Epidermal melanocyte (primary cell): ENCODE measurements at regions not wholly inside any gene's neighbourhood (a gene's known extent, or its start where the extent isn't known, plus 50 kb on each side); places are given as distances from the start of the nearest gene placed in this dataset.

Source experiments
- DNase-seq: peaks from one replicate; pipeline ENCODE4 v3.0.0; 2011; ENCODE audit warnings: low spot score; ENCODE audit not compliant: insufficient read length

DNA sequence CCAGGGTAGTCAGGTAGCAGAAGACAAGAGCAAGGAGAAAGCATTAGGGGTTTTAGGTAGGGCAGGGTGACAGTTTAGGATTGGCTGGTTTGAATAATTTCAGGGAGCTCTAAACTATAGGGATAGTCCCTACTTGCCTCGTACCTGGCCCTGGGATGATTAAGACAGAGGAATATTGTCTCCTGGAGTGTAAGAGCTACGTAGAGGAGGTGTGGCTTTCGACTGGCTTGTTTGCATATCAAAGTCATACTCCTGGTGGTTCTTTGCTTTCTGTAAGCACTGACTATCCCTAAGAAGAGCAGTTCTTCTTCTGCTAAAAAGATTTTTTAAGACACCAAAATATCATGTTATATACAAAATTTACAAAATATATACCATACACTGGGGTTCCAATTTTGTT lies 1867.4 kb downstream of the SUCLG1 start:
- DNase-seq, result no peak

- no peak for DNase-seq
These were observed 1882.4 kb downstream of the SUCLG1 start for GRCh38 chr2:82576656-82577055.

GRCh38 chr2:82539280-82539621 lies 1919.8 kb downstream of the SUCLG1 start:
- DNase-seq, result no peak

- DNase-seq, result no peak
These were observed 1920.3 kb downstream of the SUCLG1 start for GRCh38 chr2:82538590-82539279.

GRCh38 chr2:82528288-82528687 lies 1930.8 kb downstream of the SUCLG1 start:
- DNase-seq, result no peak

GRCh38 chr2:82527124-82527523 lies 1932.0 kb downstream of the SUCLG1 start:
- DNase-seq, result no peak

GRCh38 chr2:82526277-82526676 lies 1932.8 kb downstream of the SUCLG1 start:
- no peak for DNase-seq

- no peak for DNase-seq
These were observed 1933.3 kb downstream of the SUCLG1 start for GRCh38 chr2:82525744-82526143.

DNA sequence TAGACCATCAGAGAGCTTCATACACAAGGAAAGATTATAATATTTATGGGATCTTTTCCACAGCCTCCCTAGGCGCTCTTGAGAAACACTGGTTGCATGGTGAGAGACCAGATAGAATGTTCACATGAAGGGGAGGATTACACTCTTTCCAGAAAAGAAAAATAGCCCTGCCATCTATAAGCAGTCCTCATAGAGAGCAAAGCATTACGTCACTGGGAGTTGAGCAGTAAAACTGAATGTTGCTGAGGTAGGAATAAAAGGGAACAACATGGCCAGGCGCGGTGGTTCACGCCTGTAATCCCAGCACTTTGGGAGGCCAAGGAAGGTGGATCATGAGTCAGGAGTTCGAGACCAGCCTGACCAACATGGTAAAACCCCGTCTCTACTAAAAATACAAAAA lies 1934.3 kb downstream of the SUCLG1 start:
- no peak for DNase-seq

DNA sequence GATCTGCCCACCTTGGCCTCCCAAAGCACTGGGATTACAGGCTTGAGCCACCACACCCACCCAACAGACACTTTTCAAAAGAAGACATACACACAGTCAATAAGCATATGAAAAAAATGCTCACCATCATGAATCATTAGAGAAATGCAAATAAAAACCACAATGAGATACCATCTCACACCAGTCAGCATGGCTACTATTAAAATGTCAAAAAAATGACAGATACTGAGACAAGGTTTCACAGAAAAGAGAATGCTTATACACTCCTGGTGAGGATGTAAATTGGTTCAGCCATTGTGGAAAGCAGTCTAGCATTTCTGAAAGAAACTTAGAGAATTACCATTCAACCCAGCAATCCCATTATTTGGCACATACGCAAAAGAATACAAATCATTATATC lies 1947.2 kb downstream of the SUCLG1 start:
- no peak for DNase-seq

DNA sequence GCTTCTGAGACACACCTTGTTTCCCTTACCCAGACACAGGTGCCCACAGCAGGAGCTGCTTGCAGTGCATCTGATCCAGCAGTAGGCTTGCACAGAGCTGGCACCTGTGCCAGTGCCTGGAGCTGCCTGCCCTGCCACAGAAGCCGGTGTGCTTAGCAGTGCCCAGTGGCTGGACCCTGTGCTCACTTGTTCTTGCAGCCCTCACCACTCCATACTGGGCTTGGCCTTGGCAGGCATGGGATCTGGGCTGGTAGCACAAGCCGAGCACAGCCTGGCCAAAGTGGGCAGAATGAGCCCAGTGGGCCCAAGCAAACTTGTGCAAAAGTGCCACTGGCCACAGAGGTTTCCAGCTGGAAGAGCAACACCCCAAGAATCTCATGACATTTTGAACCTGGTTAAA lies 1950.4 kb downstream of the SUCLG1 start:
- DNase-seq, result no peak

GRCh38 chr2:82507657-82508056 lies 1951.4 kb downstream of the SUCLG1 start:
- DNase-seq, result no peak

DNA sequence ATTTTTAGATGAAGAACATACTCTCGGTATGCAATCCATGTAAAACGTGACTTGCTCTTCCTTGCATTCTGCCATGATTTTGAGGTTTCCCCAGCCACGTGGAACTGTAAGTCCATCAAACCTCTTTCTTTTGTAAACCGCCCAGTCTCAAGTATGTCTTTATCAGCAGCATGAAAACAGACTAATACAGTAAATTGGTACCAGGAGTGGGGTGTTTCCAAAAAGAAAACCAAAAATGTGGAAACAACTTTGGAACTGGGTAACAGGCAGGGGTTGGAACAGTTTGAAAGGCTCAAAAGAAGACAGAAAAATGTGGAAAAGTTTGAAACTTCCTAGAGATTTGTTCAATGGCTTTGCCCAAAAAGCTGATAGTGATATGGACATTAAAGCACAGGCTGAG lies 1957.9 kb downstream of the SUCLG1 start:
- no peak for DNase-seq

DNA sequence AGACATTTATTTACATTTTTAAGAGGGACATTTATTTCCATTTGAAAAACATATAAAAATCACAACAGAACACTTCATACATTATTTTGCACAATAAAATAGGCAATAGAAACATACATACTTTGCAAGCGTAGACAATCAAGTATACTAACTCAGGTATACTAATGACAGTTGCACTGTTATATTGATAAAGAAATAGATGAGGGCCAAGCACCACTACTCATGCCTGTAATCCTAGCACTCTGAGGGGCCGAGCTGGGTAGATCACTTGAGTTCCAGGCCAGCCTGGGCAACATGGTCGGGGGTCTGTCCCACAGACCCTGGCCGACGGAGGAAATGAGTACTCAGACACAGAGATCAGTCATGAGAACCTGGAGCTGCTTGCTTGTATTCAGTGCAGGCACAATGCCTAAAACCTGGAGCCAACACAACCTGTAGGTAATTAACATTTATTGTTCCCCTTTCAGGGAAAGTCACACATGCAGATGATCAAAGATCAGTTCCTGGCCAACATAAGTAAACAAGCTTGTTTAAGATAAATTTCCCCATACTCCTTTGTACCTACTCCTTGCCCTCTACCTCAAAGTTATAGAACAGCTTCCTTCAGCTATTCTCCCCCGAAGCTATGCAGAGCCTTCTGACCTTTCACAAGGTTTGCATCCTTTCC lies 1960.2 kb downstream of the SUCLG1 start:
- DNase-seq, result no peak

DNA sequence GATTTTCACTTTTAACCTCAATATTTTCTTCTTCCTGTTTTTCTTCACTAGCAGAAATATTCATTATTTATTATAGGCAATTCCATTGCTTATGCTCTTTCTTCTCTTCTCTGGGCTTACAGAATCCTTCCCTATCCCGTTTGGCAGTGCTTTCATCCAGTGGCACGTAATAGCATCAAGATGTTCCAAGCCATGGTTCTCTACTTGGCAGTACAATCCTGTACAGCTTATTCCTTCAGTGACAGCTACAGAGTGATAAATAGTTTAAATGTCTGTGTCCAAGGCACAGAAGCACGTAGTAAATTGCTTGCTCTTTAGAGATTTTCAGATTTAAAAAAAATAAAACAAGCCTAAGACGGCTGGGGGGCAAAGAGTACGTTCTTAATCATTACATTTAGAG lies 1964.3 kb downstream of the SUCLG1 start:
- DNase-seq, result no peak

GRCh38 chr2:82491591-82491990 lies 1967.5 kb downstream of the SUCLG1 start:
- DNase-seq, result no peak

- no peak for DNase-seq
These were observed 1971.7 kb downstream of the SUCLG1 start for GRCh38 chr2:82487354-82487753.

DNA sequence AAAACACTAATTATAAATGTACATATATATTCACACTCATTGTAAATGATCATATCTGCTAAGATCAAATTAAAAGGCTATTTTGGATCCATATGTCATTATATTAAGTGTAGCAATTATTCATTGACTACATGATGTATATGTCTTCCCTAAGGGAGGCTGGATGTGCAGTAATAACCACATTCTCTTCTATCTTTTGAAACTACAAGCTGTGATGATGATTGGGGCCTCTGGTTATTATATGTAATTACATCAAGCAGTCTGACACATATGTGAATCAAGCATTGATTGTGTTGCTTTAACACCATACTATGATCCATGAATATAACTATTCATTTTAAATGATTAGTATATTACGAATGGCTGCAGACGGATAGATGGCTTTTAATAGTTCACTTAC lies 1973.4 kb downstream of the SUCLG1 start:
- no peak for DNase-seq

GRCh38 chr2:82481207-82481606 lies 1977.9 kb downstream of the SUCLG1 start:
- no peak for DNase-seq

- no peak for DNase-seq
These were observed 1980.4 kb downstream of the SUCLG1 start for GRCh38 chr2:82478641-82479040.

DNA sequence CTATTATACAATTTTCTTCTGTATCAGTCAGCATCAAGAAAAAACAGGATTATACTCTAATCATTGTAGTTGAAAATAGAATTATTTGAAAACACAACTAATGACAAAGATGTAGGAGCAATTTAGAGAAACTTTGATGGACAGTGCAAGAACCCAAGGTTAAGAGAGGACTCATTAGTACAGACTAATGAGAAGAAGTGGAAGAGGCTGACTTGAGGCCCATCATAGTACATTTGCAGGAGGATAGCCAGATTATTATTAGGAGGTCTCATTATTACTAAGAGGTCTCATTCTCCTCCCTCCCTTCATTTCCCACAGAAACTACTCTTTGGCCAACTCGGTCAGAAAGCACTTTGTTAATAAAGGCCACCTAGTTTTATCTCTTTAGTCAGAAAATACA lies 1983.0 kb downstream of the SUCLG1 start:
- DNase-seq, result no peak

- DNase-seq, result no peak
These were observed 2030.8 kb downstream of the SUCLG1 start for GRCh38 chr2:82428251-82428650.

DNA sequence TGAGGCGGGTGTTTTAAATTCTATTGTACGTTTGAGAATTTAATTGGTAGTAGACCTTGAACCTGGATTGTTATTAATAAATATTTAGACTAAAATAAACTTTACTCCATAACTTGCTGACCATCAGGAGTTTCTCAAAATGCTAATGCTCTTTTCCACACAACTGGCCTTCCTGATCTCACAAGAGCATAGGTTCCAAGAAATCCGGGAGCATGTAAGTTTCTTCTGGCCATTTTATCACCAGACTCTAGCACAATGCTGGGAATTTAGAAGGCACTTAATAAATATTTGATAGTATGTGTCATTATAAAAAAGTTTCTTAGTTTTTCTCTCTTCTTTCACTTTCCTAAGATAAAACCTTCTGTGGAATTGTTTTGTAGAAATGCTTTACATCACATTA lies 2047.1 kb downstream of the SUCLG1 start:
- DNase-seq, result no peak
